ENCODE measurements at regions not wholly inside any gene's neighbourhood (a gene's known extent, or its start where the extent isn't known, plus 50 kb on each side); places are given as distances from the start of the nearest gene placed in this dataset.
"Not testable (repeated sequence)": the region's sequence is repeated elsewhere in the genome, so short reads cannot be mapped to it uniquely, and the experiment has no call there.

DNA sequence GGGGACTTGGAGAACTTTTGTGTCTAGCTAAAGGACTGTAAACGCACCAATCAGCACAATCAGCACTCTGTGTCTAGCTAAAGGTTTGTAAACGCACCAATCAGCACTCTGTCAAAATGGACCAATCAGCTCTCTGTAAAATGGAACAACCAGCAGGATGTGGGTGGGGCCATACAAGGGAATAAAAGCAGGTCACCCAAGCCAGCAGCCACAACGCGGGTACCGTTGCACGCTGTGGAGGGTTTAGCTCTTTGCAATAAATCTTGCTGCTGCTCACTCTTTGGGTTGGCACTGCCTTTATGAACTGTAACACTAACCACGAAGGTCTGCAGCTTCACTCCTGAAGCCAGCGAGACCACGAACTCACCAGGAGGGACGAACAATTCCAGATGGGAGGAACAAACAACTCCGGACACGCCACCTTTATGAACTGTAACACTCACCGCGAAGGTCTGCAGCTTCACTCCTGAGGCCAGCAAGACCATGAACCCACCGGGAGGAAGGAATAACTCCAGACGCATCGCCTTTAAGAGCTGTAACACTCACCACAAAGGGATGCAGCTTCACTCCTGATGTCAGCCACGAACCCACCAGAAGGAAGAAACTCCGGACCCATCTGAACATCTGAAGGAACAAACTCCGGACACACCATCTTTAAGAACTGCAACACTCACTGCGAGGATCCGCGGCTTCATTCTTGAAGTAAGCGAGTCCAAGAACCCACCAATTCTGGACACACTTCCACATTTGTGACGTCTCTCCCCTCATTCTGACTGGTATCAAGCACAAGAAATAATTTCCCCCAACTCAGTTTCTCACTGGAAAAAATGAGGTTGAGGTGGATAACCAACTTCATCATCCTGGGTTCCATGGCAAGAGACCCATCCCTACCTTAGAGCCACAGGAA lies 227.3 kb upstream of the AMIGO2 start:
- not testable (repeated sequence) for TF ChIP-seq POLR2A (IDR thresholded peaks at IDR 0.05; ENCODE audit: low read depth, low read length); EP300 (IDR thresholded peaks at IDR 0.05; ENCODE audit: borderline replicate concordance in 1 of 2, control insufficient read depth in 1 of 2, low read depth in 2 of 2, low read length in 2 of 2)

All from GM12878 (cell line).